ENCODE measurements at regions not wholly inside any gene's neighbourhood (a gene's known extent, or its start where the extent isn't known, plus 50 kb on each side); places are given as distances from the start of the nearest gene placed in this dataset.

- H3K36me3 ChIP-seq = no peaks in the 10 kb centered on the region
- H3K9me3 ChIP-seq = no peaks in the 10 kb centered on the region
- H3K27ac ChIP-seq = no peak overlapping the region
- TF ChIP-seq CTCF (IDR thresholded peaks at IDR 0.05) = no peak
- no peak for DNase-seq (ENCODE audit: low spot score in 2 of 2)
- H3K4me3 ChIP-seq = no peak overlapping the region
- intact Hi-C loops (cut with DNase I) = no loop called here
- H3K27me3 ChIP-seq = no peaks in the 10 kb centered on the region
- H3K4me1 ChIP-seq = no peaks in the 10 kb centered on the region
Measured at GRCh38 chrX:140104760-140105159, 139.4 kb upstream of the CXorf66 start.

GRCh38 chrX:140099221-140099620 lies 133.9 kb upstream of the CXorf66 start:
- TF ChIP-seq CTCF (IDR thresholded peaks at IDR 0.05) = no peak
- Histone ChIP-seq H3K36me3 (no peaks in the 10 kb centered on the region), H3K27ac (no peak overlapping the region), H3K9me3 (no peaks in the 10 kb centered on the region), H3K4me1 (no peaks in the 10 kb centered on the region), H3K27me3 (no peaks in the 10 kb centered on the region), H3K4me3 (no peak overlapping the region)
- DNase-seq (ENCODE audit: low spot score in 2 of 2) = no peak
- intact Hi-C loops (cut with DNase I) = no loop called here

- intact Hi-C loops (cut with DNase I) = no loop called here
Measured at GRCh38 chrX:140092121-140092520, 126.8 kb upstream of the CXorf66 start.

GRCh38 chrX:140091125-140091886 lies 126.0 kb upstream of the CXorf66 start:
- no peaks in the 10 kb centered on the region for H3K27me3 ChIP-seq
- H3K36me3 ChIP-seq = no peaks in the 10 kb centered on the region
- DNase-seq (ENCODE audit: low spot score in 2 of 2) = no peak
- H3K4me1 ChIP-seq = no peaks in the 10 kb centered on the region
- no peak overlapping the region for H3K27ac ChIP-seq
- H3K9me3 ChIP-seq = no peaks in the 10 kb centered on the region
- H3K4me3 ChIP-seq = peak overlapping the region; percentile 50 to 58
- no peak for TF ChIP-seq CTCF (IDR thresholded peaks at IDR 0.05)
- intact Hi-C loops (cut with DNase I) = no loop called here

More at GRCh38 chrX:140092121-140092520, 126.8 kb upstream of the CXorf66 start:
- TF ChIP-seq CTCF (IDR thresholded peaks at IDR 0.05) = no peak
- H3K27ac ChIP-seq = no peak overlapping the region
- no peaks in the 10 kb centered on the region for H3K9me3 ChIP-seq
- no peaks in the 10 kb centered on the region for H3K36me3 ChIP-seq
- no peaks in the 10 kb centered on the region for H3K4me1 ChIP-seq
- DNase-seq (ENCODE audit: low spot score in 2 of 2) = no peak
- H3K4me3 ChIP-seq = peak overlapping the region; percentile 50 to 58
- H3K27me3 ChIP-seq = no peaks in the 10 kb centered on the region

GRCh38 chrX:140090800-140091124 lies 125.4 kb upstream of the CXorf66 start:
- intact Hi-C loops (cut with DNase I) = no loop called here
- Histone ChIP-seq H3K36me3 (no peaks in the 10 kb centered on the region), H3K27ac (no peak overlapping the region), H3K9me3 (no peaks in the 10 kb centered on the region), H3K27me3 (no peaks in the 10 kb centered on the region), H3K4me3 (peak overlapping the region; percentile 50 to 58), H3K4me1 (no peaks in the 10 kb centered on the region)
- TF ChIP-seq CTCF (IDR thresholded peaks at IDR 0.05) = no peak
- DNase-seq (ENCODE audit: low spot score in 2 of 2) = no peak

- no peak for DNase-seq (ENCODE audit: low spot score in 2 of 2)
- no peak overlapping the region for H3K27ac ChIP-seq
- no peaks in the 10 kb centered on the region for H3K4me1 ChIP-seq
- no peaks in the 10 kb centered on the region for H3K36me3 ChIP-seq
- TF ChIP-seq CTCF (IDR thresholded peaks at IDR 0.05) = no peak
- H3K9me3 ChIP-seq = no peaks in the 10 kb centered on the region
- intact Hi-C loops (cut with DNase I) = no loop called here
- H3K4me3 ChIP-seq = no peak overlapping the region
- no peaks in the 10 kb centered on the region for H3K27me3 ChIP-seq
Measured at GRCh38 chrX:140088438-140088837, 123.1 kb upstream of the CXorf66 start.

All from ascending aorta (tissue), 2 donors.